ENCODE measurements at regions not wholly inside any gene's neighbourhood (a gene's known extent, or its start where the extent isn't known, plus 50 kb on each side); places are given as distances from the start of the nearest gene placed in this dataset.

DNA sequence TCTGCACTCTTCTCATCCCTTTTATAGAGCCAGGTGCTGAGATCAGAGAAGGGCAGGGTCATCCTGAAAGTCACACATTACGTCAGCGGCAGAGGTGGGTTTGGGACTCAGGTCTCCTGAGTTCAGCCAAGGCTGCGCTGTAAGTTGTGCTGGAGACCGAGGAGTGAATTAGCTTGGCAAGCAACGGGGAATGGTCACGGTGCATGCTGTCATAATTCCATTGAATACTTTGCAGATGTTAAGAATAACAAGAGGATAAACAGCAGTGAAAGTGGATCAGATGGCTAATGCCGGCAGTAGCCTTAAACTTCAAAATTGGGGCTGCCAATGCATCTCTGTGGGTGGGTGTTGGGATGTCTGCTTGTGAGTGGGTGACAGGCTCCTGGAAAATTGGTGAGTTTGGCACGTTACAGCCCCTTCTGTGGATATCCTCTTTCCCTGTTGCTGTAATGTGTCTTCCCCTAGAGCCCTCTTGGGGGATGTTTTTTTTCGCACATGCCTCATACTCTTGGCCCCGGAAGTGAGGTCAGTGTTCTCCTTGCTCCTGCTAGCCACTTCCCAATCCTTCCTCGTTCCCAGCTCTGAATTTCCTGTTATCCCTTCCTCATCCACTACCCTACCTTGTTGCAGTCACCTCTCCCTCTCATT lies 287.1 kb upstream of the SRRM4 start:
- no peak for DNase-seq

GRCh38 chr12:118704527-118705241 lies 276.7 kb upstream of the SRRM4 start:
- DNase-seq = no peak

DNA sequence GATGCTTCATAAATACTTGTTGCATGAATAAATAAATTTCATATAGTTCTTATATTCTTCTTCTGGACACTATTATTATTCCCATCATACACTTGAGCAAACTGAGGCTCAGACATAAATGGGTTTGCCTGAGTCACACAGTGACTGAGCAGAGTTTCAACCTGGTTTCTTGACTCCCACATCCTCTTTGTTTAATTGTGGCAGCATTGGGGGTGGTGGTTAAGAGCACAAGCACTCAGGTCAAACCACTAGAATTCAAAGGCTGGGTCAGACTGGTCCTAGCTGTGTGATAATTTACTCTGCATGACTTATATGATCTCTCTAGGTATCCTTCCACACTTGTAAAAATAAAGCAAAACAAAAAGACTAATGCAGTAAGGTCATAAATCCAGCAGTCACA lies 274.9 kb upstream of the SRRM4 start:
- no peak for DNase-seq

- no peak for DNase-seq
Observed at GRCh38 chr12:118709946-118710345, 271.4 kb upstream of the SRRM4 start.

DNA sequence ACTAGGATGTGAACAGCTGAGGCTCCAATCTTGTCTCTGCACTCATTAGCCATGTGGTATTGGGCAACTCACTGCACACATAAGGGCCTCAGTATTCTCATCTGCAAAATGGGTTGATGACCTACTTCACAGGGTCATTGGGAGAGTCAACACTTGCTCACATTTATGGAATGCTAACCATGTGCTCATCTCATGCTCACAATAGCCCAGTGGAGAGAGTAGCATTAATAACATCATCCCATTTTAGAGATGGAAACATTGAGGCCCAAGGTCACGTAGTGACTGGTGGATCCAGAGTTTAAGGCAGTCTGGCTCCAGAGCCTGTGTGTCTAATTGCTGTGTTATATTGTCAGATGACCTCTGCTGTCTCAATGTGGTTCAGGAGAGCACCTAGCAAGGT lies 270.2 kb upstream of the SRRM4 start:
- no peak for DNase-seq

DNA sequence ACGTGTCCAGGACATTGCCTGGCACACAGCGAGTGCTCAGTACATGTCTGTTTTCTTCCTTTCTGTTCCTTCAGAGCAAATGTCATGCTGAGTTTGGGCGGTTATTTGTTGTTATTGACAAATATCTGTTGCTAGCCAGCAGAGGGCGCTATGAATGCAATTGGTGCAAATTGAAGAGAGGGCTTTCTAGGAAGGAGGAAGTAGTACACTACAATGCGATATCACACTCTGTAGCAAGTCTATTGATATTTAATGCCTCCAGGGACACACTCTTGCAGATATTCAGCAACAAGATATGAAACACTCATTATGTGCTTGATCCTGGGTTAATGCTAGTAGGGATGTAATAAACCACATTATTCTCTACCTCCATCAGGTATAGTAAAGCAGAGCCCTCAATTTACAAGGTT lies 267.3 kb upstream of the SRRM4 start:
- no peak for DNase-seq

DNA sequence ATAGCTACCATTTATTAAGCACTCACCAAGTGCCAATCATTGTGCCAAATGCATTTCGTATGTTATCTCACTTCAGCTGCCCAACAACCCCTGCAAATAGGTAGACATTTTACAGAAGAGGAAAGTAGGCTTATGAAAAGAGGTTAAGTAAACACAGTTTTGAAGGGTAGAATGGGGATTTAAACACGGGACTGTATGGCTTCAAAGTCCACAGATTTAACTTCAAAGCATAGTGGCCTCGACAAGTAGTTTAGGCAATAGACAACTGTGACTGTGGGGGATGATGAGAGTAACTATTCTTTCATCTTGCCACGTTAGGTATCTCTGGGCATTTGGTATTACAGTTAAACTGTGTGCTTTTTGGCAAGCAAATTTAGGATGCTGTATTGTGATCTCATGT lies 266.8 kb upstream of the SRRM4 start:
- DNase-seq = no peak

- no peak for DNase-seq
Observed at GRCh38 chr12:118715647-118716046, 265.7 kb upstream of the SRRM4 start.

GRCh38 chr12:118727196-118727978 lies 254.0 kb upstream of the SRRM4 start:
- DNase-seq = no peak

DNA sequence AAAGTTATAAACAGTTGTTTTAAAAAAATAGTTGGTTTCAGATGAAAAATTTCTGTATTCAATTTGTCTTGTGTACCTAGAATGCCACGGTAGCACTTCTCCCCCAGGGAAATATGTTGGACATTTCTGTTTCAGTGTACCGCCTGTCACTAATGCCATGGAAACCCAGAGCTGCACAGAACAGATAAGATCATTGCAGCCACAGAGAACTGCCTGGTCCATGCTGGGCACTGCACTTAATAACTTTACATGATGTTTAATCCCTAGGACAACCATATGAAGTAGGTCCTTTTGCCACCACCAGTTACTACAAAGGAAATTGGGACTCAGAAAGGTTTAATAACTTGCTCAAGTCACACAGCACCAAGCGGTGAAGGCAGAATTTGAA lies 253.4 kb upstream of the SRRM4 start:
- no peak for DNase-seq

- DNase-seq = no peak
Observed at GRCh38 chr12:118734266-118734665, 247.1 kb upstream of the SRRM4 start.

- DNase-seq = no peak
Observed at GRCh38 chr12:118737985-118738540, 243.3 kb upstream of the SRRM4 start.

DNA sequence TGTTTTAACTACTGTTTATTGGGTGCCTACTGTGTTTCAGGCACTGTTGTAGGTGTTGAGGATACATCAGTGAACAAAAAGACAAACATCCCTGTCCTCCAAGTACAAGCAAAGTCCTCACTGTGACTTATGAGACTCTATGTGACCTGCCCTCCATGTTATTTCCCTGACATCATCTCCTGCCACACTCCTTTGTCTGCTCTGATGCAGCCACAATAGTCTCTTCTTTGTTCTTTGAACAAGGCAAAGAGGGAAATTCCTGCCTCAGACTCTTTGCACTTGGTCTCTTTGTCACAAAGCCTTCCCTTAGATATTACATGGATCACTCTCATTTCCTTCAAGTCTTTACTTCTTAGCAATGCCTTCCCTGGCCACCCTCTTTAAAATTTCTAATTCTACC lies 240.1 kb upstream of the SRRM4 start:
- DNase-seq = no peak

DNA sequence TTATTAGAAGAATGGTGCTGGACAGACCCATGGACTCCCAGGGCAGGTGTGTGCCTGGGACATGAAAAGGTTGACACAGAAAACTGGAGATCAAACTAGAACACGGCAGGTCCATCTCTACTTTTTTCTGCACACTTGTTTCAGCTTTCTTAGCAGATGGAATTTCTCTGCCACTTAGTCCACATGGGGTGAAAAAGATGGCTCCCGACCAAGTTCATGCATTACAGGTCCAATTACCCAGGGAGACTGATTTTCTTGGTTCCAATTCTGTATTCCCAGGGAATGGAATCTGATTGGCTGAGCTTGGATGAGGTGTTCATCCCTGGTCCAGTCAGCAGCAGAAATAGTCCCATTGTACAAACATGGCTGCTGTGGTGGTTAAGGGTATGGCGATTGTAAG lies 238.9 kb upstream of the SRRM4 start:
- DNase-seq = no peak

GRCh38 chr12:118743896-118744700 lies 237.2 kb upstream of the SRRM4 start:
- no peak for DNase-seq

GRCh38 chr12:118746176-118746575 lies 235.2 kb upstream of the SRRM4 start:
- DNase-seq = no peak

DNA sequence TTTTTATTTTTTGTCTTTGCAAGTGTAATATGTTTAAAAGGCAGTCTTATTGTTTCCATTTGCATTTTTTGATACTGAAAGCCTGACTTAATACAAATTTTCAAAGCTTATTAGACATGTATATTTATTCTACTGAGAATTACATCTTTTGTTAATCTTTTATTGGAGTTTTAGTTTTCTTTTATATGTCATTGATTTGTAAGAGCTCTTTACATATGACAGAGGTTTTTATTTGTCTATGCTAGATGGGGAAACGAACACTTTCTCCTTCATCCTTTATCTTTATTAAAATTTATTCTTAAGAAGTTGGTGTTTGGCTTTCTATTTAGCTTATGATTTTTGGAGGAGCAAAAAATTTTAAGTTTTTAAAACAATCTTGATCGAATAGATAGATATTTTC lies 234.4 kb upstream of the SRRM4 start:
- DNase-seq = no peak

DNA sequence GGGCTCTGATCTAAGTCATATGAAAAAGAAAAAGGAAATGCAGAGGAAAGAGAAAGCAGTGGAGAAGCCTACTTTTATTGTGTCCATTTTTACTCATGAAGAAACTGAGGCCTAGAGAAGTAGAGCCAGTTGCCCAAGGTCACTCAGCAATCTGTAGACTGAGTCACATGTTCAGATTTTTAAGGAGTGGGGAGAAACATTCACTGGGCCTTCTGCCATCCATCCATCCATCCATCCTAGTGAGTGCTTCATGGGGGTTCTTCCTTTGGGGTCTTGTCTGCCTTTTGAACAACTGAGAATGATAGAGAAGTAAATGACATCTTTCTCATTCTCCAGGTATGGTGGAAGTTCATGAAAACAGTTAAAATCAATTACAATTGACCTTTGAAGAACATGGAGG lies 233.6 kb upstream of the SRRM4 start:
- no peak for DNase-seq

DNA sequence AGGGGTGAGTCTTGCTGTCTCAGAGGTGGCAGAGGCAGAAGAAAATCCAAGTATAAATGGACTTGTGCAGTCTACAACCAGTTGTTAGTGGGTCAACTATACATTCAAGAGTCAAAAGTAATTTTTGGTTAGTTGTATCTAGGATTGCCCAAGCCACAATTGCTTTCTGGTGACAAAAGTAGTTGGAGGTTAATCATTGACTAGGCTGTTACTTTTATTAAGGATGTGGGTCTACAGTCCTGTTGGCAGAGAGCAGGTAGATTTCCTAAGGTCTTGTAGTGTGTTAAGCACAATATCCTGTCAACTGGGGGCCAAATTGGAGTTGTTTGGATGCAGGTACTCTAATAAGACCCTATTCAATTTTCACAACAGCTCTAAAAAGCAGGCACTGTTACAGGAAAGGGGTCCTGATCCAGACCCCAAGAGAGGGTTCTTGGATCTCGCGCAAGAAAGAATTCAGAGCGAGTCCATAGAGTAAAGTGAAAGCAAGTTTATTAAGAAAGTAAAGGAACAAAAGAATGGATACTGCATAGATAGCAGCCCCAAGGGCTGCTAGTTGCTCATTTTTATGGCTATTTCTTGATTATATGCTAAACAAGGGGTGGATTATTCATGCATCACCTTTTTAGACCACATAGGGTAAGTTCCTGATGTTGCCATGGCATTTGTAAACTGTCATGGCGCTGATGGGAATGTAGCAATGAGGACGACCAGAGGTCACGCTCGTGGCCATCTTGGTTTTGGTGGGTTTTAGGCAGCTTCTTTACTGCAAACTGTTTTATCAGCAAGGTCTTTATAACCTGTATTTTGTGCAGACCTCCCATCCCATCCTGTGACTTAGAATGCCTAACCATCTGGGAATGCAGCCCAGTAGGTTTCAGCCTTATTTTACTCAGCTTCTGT lies 232.6 kb upstream of the SRRM4 start:
- no peak for DNase-seq

DNA sequence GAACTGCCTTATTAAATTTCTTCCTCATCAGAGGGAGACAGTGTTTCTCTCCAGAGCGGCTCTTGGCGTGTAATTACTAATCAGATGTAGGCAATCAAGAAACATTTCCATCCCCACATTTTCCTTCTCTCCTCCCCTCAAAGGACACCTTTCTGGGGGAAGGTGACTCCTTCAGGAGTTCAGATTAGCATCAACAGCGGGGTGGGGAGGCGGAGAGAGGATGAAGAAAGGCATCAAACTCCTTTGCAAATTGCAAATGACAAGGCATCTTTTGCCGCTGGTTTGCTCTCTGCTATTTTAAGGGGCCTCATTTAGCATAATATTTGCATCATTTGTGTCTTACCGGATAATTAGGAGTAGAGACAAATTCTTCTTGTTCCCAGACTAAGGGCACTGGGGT lies 231.7 kb upstream of the SRRM4 start:
- no peak for DNase-seq

GRCh38 chr12:118750666-118751065 lies 230.7 kb upstream of the SRRM4 start:
- DNase-seq = no peak

Data from renal pelvis (tissue), 1 donor.